GM12878 (cell line): ENCODE measurements at regions not wholly inside any gene's neighbourhood (a gene's known extent, or its start where the extent isn't known, plus 50 kb on each side); places are given as distances from the start of the nearest gene placed in this dataset.

Source experiments
- ESRRA ChIP-seq: IDR thresholded peaks from 2 replicates; pipeline ENCODE4 v1.6.1; 2012; ENCODE audit warnings: mild to moderate bottlenecking, low read length, improper control_type of control experiment
- FOS ChIP-seq: IDR thresholded peaks from 3 replicates; pipeline ENCODE4 v1.6.1; 2011; ENCODE audit warnings: borderline replicate concordance; ENCODE audit not compliant: insufficient read length; ENCODE audit errors: extremely low read depth
- NFXL1 ChIP-seq: fragments of 450-650 bp; IDR thresholded peaks from 2 replicates; pipeline ENCODE4 v1.6.1; 2017; ENCODE audit warnings: antibody characterized with exemption, mild to moderate bottlenecking, borderline replicate concordance
- POLR2A ChIP-seq: IDR thresholded peaks from 2 replicates; pipeline ENCODE4 v1.6.1; 2011; ENCODE audit warnings: low read depth, mild to moderate bottlenecking, low read length
- POLR2AphosphoS5 ChIP-seq: IDR thresholded peaks from 2 replicates; pipeline ENCODE4 v1.6.1; 2011; ENCODE audit warnings: mild to moderate bottlenecking, low read length, inconsistent platforms
- RAD21 ChIP-seq: IDR thresholded peaks from 2 replicates; pipeline ENCODE4 v1.6.1; 2011; ENCODE audit warnings: mild to moderate bottlenecking, low read depth, low read length, moderate library complexity; ENCODE audit not compliant: insufficient read depth
- SIX5 ChIP-seq: IDR thresholded peaks from 2 replicates; pipeline ENCODE4 v1.6.1; 2011; ENCODE audit warnings: mild to moderate bottlenecking, low read depth, low read length, moderate library complexity; ENCODE audit not compliant: severe bottlenecking
- YY1 ChIP-seq: IDR thresholded peaks from 2 replicates; pipeline ENCODE4 v1.6.1; 2011; ENCODE audit warnings: low read depth, mild to moderate bottlenecking, low read length
- ZNF274 ChIP-seq: IDR thresholded peaks from one replicate; pipeline ENCODE4 v1.8.0; 2011; ENCODE audit not compliant: insufficient read length, insufficient read depth
- TF ChIP-seq, protein P1 (sequence below), 3 experiments: IDR thresholded peaks in 2 of 3; conservative IDR thresholded peaks in 1 of 3; 2 replicates each; pipeline ENCODE4 v1.5.1; 2011; ENCODE audit warnings: low read depth in 3 of 3, low read length in 3 of 3, mild to moderate bottlenecking in 3 of 3, control low read depth in 2 of 3, moderate library complexity in 2 of 3, inconsistent platforms in 1 of 3, mixed read lengths in 1 of 3; ENCODE audit not compliant: control insufficient read depth in 2 of 3, insufficient read depth in 1 of 3; ENCODE audit errors: extremely low read depth in 1 of 3
- TF ChIP-seq, protein P2 (sequence below): fragments of 150-350 bp; IDR thresholded peaks from 2 replicates; pipeline ENCODE4 v1.6.1; 2014; ENCODE audit warnings: mild to moderate bottlenecking, low read depth, low read length

DNA sequence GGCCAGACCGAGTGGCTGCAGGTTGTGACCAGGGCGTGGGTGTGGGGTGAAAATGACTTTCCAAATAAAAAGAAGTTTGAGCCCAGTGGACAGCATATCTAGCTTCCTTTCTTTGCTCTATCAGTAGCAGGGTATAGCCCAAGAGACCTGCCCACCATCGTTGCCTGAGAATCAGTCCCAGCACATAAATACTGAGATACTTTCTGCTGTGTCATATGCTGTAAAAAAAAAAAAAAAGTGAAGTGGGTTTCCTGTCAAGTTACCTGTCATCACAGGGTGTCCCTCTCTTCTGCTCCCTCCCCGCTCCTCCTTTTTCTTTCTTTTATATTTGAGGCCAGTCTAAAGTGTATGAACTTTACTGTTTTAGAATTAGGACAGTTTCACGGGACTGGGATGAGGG is 330.3 kb upstream of the BOD1L1 start:
- TF ChIP-seq, protein P1, sequence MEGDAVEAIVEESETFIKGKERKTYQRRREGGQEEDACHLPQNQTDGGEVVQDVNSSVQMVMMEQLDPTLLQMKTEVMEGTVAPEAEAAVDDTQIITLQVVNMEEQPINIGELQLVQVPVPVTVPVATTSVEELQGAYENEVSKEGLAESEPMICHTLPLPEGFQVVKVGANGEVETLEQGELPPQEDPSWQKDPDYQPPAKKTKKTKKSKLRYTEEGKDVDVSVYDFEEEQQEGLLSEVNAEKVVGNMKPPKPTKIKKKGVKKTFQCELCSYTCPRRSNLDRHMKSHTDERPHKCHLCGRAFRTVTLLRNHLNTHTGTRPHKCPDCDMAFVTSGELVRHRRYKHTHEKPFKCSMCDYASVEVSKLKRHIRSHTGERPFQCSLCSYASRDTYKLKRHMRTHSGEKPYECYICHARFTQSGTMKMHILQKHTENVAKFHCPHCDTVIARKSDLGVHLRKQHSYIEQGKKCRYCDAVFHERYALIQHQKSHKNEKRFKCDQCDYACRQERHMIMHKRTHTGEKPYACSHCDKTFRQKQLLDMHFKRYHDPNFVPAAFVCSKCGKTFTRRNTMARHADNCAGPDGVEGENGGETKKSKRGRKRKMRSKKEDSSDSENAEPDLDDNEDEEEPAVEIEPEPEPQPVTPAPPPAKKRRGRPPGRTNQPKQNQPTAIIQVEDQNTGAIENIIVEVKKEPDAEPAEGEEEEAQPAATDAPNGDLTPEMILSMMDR (IDR thresholded peaks at IDR 0.05 in 2 of 3, conservative IDR thresholded peaks at IDR 0.05 in 1 of 3; ENCODE audit: control insufficient read depth in 2 of 3, extremely low read depth in 1 of 3, insufficient read depth in 1 of 3, low read depth in 3 of 3, low read length in 3 of 3), result no peak
- no peak for TF ChIP-seq FOS
- no peak for TF ChIP-seq POLR2AphosphoS5
- no peak for TF ChIP-seq ZNF274
- no peak for TF ChIP-seq POLR2A
- no peak for TF ChIP-seq ESRRA
- TF ChIP-seq, protein P2, sequence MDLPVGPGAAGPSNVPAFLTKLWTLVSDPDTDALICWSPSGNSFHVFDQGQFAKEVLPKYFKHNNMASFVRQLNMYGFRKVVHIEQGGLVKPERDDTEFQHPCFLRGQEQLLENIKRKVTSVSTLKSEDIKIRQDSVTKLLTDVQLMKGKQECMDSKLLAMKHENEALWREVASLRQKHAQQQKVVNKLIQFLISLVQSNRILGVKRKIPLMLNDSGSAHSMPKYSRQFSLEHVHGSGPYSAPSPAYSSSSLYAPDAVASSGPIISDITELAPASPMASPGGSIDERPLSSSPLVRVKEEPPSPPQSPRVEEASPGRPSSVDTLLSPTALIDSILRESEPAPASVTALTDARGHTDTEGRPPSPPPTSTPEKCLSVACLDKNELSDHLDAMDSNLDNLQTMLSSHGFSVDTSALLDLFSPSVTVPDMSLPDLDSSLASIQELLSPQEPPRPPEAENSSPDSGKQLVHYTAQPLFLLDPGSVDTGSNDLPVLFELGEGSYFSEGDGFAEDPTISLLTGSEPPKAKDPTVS, result no peak
- no peak for TF ChIP-seq NFXL1
- no peak for TF ChIP-seq YY1
- TF ChIP-seq RAD21, result no peak
- no peak for TF ChIP-seq SIX5
